ENCODE measurements at regions not wholly inside any gene's neighbourhood (a gene's known extent, or its start where the extent isn't known, plus 50 kb on each side); places are given as distances from the start of the nearest gene placed in this dataset.

GRCh38 chr6:30832864-30833263 is 51.5 kb upstream of the DDR1 start:
- ATAC-seq, result no peak
- H3K27ac ChIP-seq, result no peak overlapping the region
- no peaks in the 10 kb centered on the region for H3K36me3 ChIP-seq
- no peak for DNase-seq
- no peaks in the 10 kb centered on the region for H3K27me3 ChIP-seq (ENCODE audit: low read depth)
- H3K4me3 ChIP-seq, result no peak overlapping the region
- H3K4me1 ChIP-seq, result peaks cover 40% of the 10 kb centered on the region
- intact Hi-C loops (cut with DNase I), result no loop called here
- no peak for TF ChIP-seq CTCF (IDR thresholded peaks at IDR 0.05)
- no peaks in the 10 kb centered on the region for H3K9me3 ChIP-seq

GRCh38 chr6:30830438-30830837 is 53.9 kb upstream of the DDR1 start:
- intact Hi-C loops (cut with DNase I), result no loop called here

GRCh38 chr6:30829639-30830255 is 54.6 kb upstream of the DDR1 start:
- H3K36me3 ChIP-seq, result no peaks in the 10 kb centered on the region
- TF ChIP-seq CTCF (IDR thresholded peaks at IDR 0.05), result no peak
- H3K4me3 ChIP-seq, result peak overlapping the region; percentile 23
- no peaks in the 10 kb centered on the region for H3K9me3 ChIP-seq
- intact Hi-C loops (cut with DNase I), result loop anchor here (10.0 kb wide), 1 partner anchor 45 kb away; no protein-coding TSS in a partner anchor
- H3K27ac ChIP-seq, result peak overlapping the region; percentile 27
- no peak for ATAC-seq
- peaks cover 38% of the 10 kb centered on the region for H3K4me1 ChIP-seq
- no peaks in the 10 kb centered on the region for H3K27me3 ChIP-seq (ENCODE audit: low read depth)
- no peak for DNase-seq

More at GRCh38 chr6:30830438-30830837, 53.9 kb upstream of the DDR1 start:
- no peak for TF ChIP-seq CTCF (IDR thresholded peaks at IDR 0.05)
- DNase-seq (no peak), ATAC-seq (no peak)
- Histone ChIP-seq H3K9me3 (no peaks in the 10 kb centered on the region), H3K4me3 (peak overlapping the region; percentile 23), H3K4me1 (peaks cover 38% of the 10 kb centered on the region), H3K27me3 (ENCODE audit: low read depth) (no peaks in the 10 kb centered on the region), H3K36me3 (no peaks in the 10 kb centered on the region), H3K27ac (peak overlapping the region; percentile 27)

GRCh38 chr6:30829033-30829432 is 55.3 kb upstream of the DDR1 start:
- ATAC-seq (peak in 1 of 2 donors; percentile 6), DNase-seq (no peak)
- intact Hi-C loops (cut with DNase I), result loop anchor here (10.0 kb wide), 1 partner anchor 46 kb away; no protein-coding TSS in a partner anchor
- peaks cover 38% of the 10 kb centered on the region for H3K4me1 ChIP-seq
- no peaks in the 10 kb centered on the region for H3K9me3 ChIP-seq
- peak overlapping the region; percentile 27 for H3K27ac ChIP-seq
- H3K27me3 ChIP-seq (ENCODE audit: low read depth), result no peaks in the 10 kb centered on the region
- TF ChIP-seq CTCF (IDR thresholded peaks at IDR 0.05), result no peak
- H3K4me3 ChIP-seq, result no peak overlapping the region
- H3K36me3 ChIP-seq, result no peaks in the 10 kb centered on the region

- no peak overlapping the region for H3K4me3 ChIP-seq
- H3K36me3 ChIP-seq, result no peaks in the 10 kb centered on the region
- no peaks in the 10 kb centered on the region for H3K27me3 ChIP-seq (ENCODE audit: low read depth)
- H3K9me3 ChIP-seq, result no peaks in the 10 kb centered on the region
- peaks cover 40% of the 10 kb centered on the region for H3K4me1 ChIP-seq
- peak; percentile 94 for ATAC-seq
- peak; percentile 95 for TF ChIP-seq CTCF (IDR thresholded peaks at IDR 0.05)
- intact Hi-C loops (cut with DNase I), result loop anchor here (10.0 kb wide), 1 partner anchor 47 kb away; no protein-coding TSS in a partner anchor
- peak; percentile 84 for DNase-seq
- H3K27ac ChIP-seq, result peak overlapping the region; percentile 58
Observed at GRCh38 chr6:30828027-30828962, 56.0 kb upstream of the DDR1 start.
